Lower leg skin (tissue), 3 donors: ENCODE measurements at regions not wholly inside any gene's neighbourhood (a gene's known extent, or its start where the extent isn't known, plus 50 kb on each side); places are given as distances from the start of the nearest gene placed in this dataset.

Source experiments
- CTCF ChIP-seq, 3 donors: fragments of 450-650 bp; IDR thresholded peaks; one replicate each; pipeline ENCODE4 v1.5.1; 2016; ENCODE audit warnings: antibody characterized with exemption in 3 of 3, mild to moderate bottlenecking in 3 of 3, moderate library complexity in 2 of 3
- POLR2A ChIP-seq, 2 donors: fragments of 450-650 bp; IDR thresholded peaks; one replicate each; pipeline ENCODE4 v1.6.1; 2016 to 2017; ENCODE audit warnings: antibody characterized with exemption in 2 of 2, mild to moderate bottlenecking in 1 of 2, moderate library complexity in 1 of 2

- TF ChIP-seq CTCF (IDR thresholded peaks at IDR 0.05) (no peak), POLR2A (IDR thresholded peaks at IDR 0.05) (no peak)
Observed at GRCh38 chr2:176699098-176699497, 429.9 kb downstream of the MTX2 start.
